ENCODE measurements at regions not wholly inside any gene's neighbourhood (a gene's known extent, or its start where the extent isn't known, plus 50 kb on each side); places are given as distances from the start of the nearest gene placed in this dataset.
"Not testable (repeated sequence)": the region's sequence is repeated elsewhere in the genome, so short reads cannot be mapped to it uniquely, and the experiment has no call there.

DNA sequence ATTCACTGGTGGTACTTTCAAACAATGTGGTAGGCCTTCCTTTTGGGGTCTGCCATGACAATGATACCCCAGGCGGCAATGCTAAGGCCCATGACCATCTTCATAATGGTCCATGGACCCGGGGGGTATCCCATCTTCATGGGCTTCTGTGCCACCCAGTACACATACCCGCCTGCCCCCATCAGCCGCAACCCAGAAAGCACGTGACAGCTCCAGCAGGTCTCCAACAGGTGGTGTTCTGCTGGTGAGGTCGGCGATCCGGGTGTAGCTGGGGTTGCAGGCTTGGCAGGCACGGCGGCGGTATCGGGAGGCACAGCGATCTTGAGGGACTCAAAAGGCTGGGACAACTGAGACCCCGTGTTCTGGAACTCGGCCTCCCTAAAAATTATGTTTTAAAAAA is 214.5 kb downstream of the SNRPN start:
- DNase-seq (ENCODE audit: low read depth), result no peak

DNA sequence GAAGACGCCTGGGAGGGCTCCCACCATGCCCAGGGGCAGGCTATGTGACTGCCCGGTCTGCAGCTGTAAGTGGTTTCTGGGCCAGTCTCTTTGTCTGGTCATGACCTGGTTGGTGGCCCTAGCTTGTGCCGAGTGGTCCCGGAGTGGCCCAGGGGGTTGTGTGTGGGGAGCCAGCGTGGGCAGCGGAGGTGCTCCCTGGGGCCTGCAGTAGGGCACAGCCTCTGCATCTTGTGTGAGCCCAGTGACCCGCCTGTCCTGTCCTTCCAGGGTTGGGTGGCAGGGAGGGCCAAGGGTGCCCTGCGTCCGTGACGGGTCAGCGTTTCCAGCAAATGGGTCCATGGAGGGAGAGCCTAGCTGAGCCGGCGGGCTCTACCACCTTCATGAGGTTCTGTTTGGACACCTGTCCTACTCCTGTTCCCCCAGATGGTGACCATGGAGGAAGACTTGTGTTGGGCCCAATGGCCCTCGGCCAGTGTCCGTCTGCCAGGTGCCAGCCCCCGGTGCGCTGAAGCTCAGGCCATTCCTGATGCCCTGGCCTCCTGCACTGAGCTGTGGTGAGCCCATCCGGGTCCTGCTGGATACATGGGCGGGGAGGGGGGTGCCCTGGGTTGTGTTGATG is 215.4 kb downstream of the SNRPN start:
- DNase-seq (ENCODE audit: low read depth), result no peak

DNA sequence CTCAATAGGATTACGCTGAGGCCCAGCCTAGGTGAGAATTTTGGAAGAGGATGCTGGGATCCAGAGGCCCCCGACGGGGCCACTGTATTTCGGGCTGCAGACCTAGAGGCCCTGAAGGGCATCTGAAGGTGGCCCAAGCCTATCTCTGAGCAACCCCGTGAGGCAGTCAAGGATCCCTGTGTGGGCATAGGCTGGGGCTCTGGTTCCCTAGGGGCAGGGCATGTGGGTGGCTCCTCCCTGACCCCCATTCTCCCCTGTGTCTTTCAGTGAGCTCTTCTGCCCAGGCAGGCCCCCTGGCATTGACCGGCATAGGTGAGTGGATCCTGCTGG is 216.0 kb downstream of the SNRPN start:
- no peak for DNase-seq (ENCODE audit: low read depth)

DNA sequence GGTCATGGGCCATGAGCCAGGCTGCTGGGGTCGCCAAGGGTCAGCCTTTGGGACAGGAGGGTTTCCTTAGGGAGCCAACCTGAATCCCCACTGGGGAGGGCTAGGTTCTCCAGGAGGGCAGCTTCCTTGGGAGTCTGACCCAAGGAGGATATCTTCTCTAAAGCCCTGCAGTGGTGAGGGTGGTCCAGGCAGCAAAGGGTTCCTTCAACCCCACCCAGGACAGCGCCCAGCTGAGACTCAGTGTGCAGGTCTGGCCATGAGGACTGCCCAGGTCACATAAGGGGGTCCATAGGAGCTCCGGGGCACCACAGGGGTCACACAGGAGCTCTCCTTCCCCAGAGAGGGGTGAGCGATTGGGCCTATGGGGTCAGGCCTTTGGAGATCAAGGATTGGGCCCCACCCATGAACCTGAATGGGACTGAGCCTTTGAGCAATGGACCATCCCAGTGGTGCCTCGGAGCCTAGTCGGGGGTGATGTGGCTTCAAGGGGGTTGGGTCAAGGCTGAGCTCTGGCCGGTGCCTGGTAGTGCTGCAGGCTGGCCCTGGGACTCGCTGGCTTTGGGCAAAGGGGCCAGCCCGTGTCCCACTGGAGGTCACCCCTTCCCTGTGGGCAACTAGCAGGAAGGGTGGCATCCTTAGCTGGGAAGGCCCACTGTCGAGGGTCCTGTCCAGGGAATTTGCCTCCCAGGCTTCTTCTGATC is 216.5 kb downstream of the SNRPN start:
- DNase-seq (ENCODE audit: low read depth), result no peak

DNA sequence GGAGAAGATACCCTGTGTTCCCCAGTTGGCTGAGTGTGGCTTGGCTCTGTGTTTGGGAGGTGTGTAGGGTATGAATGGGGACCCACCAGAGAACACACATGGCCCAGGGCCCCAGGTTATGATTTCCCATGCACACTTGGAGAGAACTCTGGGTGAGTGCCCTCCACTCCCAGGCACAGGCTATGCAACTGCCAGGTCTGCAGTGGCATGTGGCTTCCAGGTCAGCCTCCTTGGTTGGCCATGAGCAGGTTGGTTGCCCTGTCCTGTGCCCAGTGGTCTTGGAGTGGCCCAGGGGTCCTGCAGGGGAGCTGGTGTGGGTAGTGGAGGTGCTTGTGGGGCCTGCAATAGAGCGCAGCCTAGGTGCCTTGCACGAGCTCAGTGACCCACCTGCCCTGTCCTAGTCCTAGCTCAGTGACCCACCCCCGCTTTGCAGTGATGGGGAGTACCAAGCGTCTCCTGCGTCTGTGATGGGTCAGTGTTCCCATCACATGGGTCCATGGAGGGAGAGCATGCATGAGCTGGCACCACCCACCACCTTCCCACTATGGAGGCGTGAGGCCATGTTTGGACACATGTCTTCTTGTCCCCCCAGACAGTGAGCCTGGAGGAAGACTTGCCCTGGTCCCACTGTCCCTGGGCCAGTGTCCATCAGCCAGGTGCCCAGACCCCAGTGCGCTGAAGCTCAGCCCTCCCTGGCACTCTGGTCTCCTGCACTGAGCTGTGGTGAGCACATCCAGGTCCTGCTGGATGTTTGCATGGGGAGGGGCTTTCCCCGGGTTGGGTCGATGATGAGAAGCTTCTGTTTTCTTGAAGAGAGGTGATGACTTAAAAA is 217.3 kb downstream of the SNRPN start:
- DNase-seq (ENCODE audit: low read depth), result no peak

DNA sequence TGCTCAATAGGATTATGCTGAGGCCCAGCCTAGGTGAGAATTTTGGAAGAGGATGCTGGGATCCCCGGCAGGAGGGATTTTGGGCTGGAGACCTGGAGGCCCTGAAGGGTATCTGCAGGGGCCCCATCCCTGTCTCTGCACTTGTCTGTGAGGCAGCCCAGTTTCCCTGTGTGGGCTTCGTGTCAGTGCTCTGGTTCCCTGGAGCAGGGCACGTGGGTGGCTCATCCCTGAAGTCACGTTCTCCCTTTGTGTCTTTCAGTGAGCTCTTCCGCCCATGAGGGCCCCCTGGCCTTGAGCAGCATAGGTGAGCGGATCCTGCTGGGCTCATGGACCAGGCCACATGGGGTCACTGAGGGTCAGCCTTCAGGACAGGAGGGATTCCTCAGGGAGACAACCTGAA is 217.9 kb downstream of the SNRPN start:
- no peak for DNase-seq (ENCODE audit: low read depth)

DNA sequence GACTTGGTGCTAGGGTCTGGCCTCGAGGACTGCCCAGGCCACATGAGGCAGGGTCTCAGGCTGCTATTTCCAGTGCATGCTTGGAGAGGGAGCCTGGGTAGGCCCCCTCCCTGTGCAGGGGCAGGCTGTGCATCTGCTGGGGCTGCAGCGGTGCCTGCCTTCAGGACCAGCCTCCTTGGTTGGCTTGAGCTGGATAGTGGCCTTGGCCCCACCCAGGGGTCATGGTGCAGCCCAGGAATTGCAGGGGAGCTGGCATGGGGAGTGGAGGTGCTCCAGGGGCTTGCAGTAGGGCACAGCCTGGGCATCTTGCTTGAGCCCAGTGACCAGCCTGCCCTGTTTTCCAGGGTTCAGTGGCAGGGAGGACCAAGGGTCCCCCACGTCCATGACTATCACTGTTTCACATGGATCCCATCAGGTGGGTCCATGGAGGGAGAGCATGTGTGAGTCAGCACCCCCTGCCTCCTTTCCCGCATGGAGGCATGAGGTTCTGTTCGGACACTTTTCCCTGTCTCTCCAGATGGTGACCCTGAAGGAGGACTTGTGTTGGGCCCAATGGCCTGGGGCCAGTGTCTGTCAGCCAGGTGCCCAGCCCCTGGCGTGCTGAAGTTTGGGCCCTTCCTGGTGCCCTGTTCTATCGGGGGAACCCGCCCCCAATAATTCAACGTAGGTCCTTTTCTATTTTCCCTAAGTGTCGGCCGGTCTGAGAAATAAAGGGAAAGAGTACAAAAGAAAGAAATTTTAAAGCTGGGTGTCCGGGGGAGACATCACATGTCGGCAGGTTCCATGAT is 218.6 kb downstream of the SNRPN start:
- no peak for DNase-seq (ENCODE audit: low read depth)

DNA sequence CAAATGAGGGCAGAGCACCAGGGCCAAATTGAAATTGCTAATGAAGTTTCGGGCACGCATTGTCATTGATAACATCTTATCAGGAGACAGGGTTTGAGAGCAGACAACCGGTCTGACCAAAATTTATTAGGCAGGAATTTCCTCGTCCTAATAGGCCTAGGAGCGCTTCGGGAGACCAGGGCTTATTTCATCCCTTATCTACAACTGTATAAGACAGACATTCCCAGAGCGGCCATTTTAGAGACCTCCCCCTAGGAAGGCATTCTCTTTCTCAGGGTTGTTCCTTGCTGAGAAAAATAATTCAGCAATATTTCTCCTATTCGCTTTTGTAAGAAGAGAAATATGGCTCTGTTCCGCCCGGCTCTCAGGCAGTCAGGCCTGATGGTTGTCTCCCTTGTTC is 219.4 kb downstream of the SNRPN start:
- DNase-seq (ENCODE audit: low read depth), result not testable (repeated sequence)

DNA sequence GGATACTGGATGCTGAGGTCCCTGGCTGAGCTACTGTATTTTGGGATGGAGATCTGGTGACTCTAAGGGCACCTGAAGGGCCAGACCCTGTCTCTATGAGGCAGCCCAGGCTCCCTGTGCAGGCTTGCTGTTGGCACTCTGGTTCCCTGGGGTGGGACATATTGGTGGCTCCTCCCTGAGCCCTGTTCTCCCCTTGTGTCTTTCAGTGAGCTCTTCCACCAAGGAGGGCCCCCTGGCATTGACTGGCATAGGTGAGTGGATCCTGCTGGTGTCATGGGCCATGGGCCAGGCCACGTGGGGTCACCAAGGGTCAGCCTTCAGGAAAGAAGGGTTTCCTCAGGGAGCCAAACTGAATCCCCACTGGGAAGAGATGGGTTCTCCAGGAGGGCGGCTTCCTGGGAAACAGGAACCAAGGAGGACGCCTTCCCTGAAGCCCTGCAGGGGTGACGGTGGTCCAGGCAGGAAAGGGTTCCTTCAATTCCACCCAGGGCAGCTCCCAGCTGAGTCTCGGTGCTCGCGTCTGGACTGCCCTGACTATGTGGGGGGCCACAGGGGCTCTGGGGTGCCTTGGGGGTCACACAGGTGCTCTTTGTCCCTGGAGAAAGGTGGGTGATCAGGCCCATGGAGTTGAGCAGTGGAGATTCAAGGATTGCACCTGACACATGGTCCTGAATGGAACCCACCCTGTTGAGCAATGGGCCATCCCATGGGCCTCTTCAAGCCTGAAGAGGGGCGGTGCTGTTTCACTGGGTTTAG is 220.4 kb downstream of the SNRPN start:
- DNase-seq (ENCODE audit: low read depth), result no peak

DNA sequence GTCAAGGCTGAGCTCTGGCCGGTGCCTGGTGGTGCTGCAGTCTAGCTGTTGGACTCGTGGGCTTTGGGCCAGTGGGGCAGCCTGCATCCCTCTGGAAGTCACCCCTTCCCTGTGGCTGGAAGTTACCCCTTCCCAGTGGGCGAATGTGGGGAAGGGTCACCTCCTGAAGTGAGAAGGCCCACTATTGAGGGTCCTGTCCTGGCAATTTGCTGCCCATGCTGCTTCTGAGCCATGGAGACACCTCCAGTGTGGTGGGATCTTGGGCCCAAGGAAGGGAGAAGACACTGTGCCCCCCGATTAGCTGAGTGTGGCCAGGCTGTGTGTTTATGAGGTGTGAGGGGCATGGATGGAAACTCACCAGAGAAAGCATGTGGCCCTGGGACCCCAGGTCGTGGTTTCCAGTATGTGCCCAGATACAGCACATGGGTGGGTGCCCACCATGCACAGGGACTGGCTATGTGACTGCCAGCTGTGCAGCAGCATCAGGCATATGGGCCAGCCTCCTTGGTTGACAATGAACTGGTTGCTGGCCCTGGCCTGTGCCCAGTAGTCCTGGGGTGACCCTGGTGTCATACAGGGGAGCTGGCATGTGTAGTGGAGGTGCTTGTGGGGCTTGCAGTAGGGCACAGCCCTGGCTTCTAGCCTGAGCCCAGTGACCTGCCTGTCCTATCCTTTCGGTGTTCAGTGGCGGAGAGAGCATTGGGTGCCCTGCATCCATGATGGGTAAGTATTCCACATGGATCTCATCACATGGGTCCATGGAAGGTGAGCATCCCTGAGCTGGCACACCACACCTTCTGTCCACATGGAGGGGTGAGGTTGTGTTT is 221.2 kb downstream of the SNRPN start:
- DNase-seq (ENCODE audit: low read depth), result no peak

DNA sequence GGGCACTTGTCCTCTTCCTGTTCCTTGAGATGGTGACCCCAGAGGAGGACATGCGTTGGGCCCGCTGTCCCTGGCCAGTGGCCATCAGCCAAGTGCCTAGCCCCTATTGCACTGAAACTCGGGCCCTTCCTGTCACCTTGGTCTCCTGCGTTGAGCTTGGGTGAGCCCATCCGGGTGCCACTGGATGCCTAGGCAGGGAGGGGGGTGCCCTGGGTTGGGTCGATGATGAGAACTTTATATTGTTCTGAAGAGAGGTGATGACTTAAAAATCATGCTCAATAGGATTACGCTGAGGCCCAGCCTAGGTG is 221.8 kb downstream of the SNRPN start:
- no peak for DNase-seq (ENCODE audit: low read depth)

DNA sequence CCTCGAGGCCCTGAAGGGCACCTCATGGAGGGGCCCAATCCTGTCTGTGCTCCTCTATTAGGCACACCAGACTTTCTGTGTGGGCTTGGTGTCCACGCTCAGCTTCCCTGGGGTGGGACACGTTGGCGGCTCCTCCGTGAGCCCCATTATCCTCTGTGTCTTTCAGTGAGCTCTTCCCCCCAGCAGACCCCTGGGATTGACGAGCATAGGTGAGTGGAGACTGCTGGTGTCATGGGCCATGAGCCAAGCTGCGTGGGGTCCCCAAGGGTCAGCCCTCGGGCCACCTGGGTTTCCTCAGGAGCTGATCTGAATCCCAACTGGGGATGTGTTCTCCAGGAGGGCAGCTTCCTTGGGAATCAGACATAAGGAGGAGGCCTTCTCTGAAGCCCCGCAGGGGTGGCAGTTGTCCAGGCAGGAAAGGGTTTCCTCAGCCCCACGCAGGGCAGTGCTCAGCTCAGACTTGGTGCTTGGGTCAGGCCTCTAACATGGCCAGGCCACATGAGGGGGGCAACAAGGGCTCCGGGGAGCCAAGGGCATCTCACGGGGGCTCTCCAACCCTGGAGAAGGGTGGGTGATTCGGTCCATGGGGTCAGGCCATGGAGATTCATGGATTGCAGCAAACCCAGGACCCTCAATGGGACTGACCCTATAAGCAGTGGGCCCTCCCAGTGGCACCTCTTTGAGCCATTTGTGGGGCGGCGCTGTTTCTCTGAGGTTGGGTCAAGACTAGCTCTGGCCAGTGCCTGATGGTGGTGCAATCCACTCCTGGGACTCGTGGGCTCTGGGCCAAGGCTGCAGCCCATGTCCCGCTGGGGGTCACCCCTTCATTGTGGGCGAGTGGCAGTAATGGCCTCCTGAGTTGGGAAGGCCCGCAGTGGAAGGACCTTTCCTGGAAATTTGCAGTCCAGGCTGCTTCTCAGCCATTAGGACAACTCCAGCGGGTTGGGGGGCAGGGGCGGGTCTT is 222.5 kb downstream of the SNRPN start:
- no peak for DNase-seq (ENCODE audit: low read depth)

DNA sequence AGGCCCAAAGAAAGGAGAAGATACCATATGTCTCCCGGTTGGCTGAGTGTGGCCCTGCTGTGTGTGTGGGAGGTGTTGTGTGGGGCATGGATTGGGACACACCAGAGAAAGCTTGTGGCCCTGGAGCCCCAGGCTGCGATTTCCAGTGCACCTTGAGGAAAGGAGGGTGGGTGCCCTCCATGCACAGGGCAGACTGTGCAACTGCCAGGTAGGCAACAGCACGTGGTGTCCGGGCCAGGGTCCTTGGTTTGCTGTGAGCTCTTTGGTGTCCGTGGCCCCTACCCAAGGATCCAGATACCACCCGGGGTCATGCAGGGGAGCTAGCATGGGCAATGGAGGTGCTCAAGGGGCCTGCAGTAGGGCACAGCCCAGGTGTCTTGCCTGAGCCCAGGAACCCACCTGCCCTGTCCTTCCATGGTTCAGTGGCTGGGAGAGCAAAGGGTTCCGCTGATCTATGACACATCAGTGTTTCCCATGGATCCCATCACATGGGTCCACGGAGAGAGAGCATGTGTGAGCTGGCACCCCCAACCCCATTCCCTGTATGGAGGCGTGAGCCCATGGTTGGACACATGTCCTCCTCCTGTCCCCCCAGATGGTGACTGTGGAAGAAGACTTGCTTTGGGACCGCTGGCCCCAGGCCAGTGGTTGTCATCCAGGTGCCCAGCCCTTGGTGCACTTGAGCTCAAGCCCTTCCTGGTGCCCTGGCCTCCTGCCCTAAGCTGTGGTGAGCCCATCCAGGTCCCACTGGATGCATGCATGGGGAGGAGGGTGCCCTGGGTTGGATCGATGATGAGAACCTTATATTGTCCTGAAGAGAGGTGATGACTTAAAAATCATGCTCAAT is 223.4 kb downstream of the SNRPN start:
- DNase-seq (ENCODE audit: low read depth), result no peak

DNA sequence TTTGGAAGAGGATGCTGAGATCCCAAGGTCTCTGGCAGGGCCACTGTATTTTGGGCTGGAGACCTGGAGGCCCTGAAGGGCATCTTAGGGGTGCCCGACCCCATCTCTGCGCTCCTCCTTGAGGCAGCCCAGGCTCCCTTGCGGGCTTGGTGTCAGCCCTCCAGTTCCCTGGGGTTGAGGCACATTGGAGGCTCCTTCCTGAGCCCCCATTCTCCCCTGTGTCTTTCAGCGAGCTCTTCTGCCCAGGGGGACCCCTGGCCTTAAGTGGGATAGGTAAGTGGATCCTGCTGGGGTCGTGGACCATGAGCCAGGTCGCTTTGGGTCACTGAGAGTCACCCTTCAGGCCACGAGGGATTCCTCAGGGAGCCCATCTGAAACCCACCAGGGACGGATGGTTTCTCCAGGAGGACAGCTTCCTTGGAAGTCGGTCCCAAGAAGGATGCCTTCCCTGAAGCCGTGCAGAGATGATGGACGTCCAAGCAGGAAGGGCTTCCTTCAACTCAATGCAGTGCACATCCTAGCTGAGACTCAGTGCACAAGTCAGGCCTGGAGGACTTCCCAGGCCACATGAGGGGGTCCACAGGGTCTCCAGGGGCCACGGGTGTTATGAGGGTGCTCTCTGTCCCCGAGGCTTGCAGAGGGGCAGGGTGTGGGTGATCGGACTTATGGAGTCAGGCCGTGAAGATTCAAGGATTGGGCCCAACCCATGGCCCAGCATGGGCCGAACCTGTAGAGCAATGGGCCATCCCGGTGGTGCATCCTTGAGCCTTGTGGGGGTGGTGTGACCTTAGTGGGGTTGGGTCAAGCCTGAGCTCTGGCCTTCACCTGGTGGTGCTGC is 224.3 kb downstream of the SNRPN start:
- no peak for DNase-seq (ENCODE audit: low read depth)

DNA sequence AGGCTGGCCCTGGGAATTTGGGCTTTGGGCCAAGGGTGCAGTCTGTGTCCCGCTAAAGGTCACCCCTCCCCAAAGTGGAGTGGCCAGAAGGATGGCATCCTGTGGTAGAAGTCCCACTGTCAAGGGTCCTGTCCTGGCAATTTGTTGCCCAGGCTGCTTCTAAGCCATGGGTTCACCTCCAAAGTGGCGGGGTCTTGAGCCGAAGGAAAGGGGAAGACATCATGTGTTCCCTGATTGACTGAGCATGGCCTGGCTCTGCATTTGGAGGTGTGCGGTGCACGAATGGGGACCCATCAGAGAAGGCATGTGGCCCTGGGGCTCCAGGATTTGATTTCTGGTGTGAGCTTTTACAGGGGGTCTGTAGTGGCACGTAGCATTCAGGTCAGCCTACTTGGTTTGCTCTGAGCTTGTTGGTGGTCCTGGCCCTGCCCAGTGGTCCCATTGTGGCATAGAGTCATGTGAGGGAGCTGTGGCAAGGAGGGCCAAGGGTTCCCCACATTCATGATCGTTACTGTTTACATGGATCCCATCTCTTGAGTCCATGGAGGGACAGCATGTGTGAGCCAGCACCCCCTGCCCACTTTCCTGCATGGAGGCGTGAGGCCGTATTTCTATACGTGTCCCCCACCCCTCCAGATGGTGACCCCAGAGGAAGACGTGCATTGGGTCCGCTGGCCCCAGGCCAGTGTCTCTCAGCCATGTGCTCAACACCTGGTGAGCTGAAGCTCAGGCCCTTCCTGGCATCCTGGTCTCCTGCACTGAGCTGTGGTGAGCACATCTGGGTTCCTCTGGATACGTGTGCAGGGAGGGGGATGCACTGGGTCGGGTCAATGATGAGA is 225.1 kb downstream of the SNRPN start:
- DNase-seq (ENCODE audit: low read depth), result no peak

DNA sequence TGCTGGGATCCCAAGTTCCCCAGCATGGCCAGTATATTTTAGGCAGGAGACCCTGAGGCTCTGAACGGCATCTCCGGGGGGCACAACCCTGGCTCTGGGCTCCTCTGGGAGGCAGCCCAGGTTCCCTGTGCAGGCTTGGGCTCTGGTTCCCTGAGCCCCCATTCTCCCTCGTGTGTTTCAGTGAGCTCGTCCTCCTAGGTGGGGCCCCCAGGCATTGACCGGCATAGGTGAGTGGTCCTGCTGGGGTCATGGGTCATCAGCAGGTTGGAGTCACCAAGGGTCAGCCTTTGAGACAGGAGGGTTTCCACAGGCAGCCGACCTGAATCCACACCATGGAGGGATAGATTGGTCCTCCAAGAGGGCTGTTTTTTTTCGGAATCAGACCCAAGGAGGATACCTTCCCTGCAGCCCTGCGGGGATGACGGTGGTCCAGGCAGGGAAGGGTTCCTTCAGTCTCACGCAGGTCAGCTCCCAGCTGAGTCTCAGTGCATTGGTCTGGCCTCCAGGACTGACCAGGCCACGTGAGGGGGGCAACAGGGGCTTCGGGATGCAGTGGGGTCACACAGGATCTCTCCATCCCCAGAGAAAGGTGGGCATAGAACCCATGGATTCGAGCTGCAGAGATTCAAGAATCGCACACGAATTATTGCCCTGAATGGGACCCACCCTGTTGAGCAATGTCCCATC is 226.0 kb downstream of the SNRPN start:
- no peak for DNase-seq (ENCODE audit: low read depth)

Data from myocyte (in vitro differentiated cells).